ENCODE measurements at regions not wholly inside any gene's neighbourhood (a gene's known extent, or its start where the extent isn't known, plus 50 kb on each side); places are given as distances from the start of the nearest gene placed in this dataset.

- no peak for TF ChIP-seq REST (IDR thresholded peaks at IDR 0.05; ENCODE audit: unreplicated experiment)
- TF ChIP-seq CTCF (conservative IDR thresholded peaks at IDR 0.05; ENCODE audit: low read depth in 2 of 2) = no peak
- TF ChIP-seq JUNB (IDR thresholded peaks at IDR 0.05; ENCODE audit: unreplicated experiment) = no peak
- no peak for TF ChIP-seq CREB1 (CRISPR knock-in tag; IDR thresholded peaks at IDR 0.05; ENCODE audit: low read depth)
- no peak for TF ChIP-seq POLR2AphosphoS5 (IDR thresholded peaks at IDR 0.05; ENCODE audit: low read depth)
- TF ChIP-seq EZH2 (IDR thresholded peaks at IDR 0.05; ENCODE audit: low read depth, unreplicated experiment) = no peak
- TF ChIP-seq EZH2phosphoT487 (IDR thresholded peaks at IDR 0.05; ENCODE audit: unreplicated experiment) = no peak
- TF ChIP-seq ZNF114 (CRISPR knock-in tag; IDR thresholded peaks at IDR 0.05) = no peak
- no peak for TF ChIP-seq STAT1 (IDR thresholded peaks at IDR 0.05; ENCODE audit: unreplicated experiment)
Measured at GRCh38 chr6:115668781-115669180, 391.9 kb downstream of the FRK start.

Data from GM23338 (cell line).